GM12864 (cell line): ENCODE measurements at regions not wholly inside any gene's neighbourhood (a gene's known extent, or its start where the extent isn't known, plus 50 kb on each side); places are given as distances from the start of the nearest gene placed in this dataset.

Source experiments
- DNase-seq: peaks from one replicate; pipeline ENCODE4 v3.0.0-alpha.2; 2011; ENCODE audit warnings: low read depth
- H3K4me3 ChIP-seq: 2 replicates; pipeline ENCODE4 v1.5.1; 2011; ENCODE audit warnings: mild to moderate bottlenecking, low read depth, low read length, control low read depth
- TF ChIP-seq, protein P1 (sequence below): IDR thresholded peaks from 2 replicates; pipeline ENCODE4 v1.5.1; 2011; ENCODE audit warnings: low read depth, mild to moderate bottlenecking, moderate library complexity, low read length, control low read depth, inconsistent platforms; ENCODE audit errors: missing control alignments

DNA sequence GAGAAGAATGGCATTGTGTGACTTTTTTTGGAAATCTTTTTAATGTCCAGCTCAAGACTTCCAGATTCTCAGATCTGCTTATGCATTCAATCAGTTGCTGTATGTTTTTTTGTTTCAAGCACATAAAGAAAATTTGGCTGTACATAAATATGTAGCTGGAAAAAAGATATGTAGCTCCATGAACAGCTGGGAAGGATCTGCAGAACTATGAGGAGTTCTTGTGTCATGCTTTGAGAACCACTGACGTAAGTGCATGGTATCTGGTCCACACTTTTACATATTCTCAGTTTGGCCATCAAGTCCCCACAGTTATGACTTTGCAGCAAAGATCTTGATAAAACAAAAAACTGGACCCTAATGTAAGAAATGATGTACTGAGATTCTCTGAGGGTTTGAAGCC is 165.9 kb downstream of the KIT start:
- TF ChIP-seq, protein P1, sequence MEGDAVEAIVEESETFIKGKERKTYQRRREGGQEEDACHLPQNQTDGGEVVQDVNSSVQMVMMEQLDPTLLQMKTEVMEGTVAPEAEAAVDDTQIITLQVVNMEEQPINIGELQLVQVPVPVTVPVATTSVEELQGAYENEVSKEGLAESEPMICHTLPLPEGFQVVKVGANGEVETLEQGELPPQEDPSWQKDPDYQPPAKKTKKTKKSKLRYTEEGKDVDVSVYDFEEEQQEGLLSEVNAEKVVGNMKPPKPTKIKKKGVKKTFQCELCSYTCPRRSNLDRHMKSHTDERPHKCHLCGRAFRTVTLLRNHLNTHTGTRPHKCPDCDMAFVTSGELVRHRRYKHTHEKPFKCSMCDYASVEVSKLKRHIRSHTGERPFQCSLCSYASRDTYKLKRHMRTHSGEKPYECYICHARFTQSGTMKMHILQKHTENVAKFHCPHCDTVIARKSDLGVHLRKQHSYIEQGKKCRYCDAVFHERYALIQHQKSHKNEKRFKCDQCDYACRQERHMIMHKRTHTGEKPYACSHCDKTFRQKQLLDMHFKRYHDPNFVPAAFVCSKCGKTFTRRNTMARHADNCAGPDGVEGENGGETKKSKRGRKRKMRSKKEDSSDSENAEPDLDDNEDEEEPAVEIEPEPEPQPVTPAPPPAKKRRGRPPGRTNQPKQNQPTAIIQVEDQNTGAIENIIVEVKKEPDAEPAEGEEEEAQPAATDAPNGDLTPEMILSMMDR: no peak
- no peak overlapping the region for H3K4me3 ChIP-seq
- DNase-seq: no peak

DNA sequence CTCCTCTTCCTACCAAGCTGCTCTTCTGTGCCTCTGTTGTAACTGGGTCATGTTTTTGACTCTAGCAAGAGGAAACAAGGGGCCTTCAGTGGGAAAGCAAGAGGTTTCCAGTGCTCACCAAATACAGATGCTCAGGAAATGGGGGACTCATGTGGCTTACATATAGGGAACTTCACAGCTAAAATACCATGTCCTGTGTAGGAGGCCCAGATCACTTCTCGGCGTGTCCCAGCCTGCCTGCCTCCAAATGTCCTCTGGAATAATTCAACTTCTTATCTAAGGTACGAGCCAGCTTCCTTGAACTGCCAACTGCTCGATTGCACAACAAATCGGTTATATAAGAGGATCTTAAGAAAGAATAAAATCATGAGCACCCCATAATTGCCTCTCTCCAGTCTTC is 161.3 kb downstream of the KIT start:
- TF ChIP-seq, protein P1: no peak
- H3K4me3 ChIP-seq: no peak overlapping the region
- DNase-seq: no peak

DNA sequence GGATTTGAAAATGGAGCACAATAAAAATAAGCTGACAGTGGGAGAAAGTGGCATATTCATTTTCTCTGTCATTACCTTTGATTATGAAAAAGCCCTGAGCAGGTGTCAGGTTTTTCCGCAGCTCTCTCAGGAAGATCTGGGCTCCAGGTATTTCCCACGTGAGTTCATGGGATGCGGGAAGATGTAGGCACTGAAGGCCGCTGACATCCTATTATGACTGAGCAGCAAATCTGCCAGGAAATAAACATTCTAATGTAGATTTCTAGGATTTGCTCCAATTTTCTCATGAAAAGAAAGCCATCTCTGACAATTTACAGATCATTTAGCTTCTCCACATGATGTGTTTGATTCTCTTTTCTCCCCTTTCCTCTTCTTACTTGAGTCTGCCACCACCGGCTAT is 160.7 kb downstream of the KIT start:
- no peak overlapping the region for H3K4me3 ChIP-seq
- no peak for DNase-seq
- TF ChIP-seq, protein P1: no peak

DNA sequence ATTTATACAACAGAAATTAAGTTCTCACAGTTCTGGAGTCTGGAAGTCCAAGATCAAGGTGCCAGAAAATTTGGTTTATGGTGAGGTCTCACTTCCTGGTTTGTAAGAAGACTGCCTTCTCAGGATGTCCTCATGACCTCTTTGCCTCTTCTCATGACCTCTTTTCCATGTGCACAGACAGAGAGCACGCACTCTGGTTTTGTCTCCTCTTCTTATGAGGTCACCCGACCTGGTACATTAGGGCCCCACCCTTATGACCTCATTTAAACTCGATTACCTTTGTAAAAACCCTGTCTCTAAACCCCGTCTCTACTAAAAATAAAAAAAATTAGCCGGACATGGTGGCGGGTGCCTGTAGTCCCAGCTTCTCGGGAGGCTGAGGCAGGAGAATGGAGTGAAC is 155.9 kb downstream of the KIT start:
- TF ChIP-seq, protein P1: no peak
- H3K4me3 ChIP-seq: no peak overlapping the region
- no peak for DNase-seq

DNA sequence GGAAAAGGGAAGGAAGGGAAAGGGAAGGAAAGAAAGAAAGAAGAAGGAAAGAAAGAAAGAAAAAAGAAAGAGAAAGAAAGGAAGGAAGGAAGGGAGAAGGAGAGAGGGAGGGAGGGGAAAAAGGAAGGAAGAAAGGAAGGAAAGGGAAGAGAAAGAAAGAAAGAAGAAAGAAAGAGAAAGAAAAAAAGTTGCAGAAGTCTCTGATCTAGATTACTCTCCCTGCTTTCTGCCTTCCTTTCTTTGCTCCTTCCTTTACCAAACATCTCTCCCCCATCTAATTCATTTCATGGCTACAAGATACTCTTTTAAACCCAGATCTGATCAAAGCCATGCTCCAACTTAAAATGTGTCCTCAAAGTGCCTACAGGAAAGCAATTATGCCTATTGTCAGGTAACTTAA is 148.6 kb downstream of the KIT start:
- TF ChIP-seq, protein P1: no peak
- no peak for DNase-seq
- no peak overlapping the region for H3K4me3 ChIP-seq

DNA sequence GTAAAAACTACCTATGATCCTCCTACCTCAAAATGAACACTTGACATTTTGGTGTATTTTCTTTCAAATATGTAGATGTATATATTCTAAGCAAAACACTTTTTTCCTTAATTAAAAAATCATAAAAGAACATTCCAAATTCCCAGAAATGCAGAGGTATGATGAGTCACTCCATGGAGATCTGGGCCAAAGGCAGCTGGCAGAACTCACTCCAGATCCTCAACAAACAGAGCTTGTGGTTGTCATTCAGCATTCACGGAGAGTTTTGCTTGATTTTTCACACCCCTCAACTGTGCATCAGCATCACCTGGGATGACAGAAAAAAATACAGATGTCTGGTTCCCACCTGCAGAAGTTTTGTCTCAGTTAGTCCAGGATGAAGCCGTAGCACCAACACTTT is 144.6 kb downstream of the KIT start:
- DNase-seq: no peak
- TF ChIP-seq, protein P1: no peak

DNA sequence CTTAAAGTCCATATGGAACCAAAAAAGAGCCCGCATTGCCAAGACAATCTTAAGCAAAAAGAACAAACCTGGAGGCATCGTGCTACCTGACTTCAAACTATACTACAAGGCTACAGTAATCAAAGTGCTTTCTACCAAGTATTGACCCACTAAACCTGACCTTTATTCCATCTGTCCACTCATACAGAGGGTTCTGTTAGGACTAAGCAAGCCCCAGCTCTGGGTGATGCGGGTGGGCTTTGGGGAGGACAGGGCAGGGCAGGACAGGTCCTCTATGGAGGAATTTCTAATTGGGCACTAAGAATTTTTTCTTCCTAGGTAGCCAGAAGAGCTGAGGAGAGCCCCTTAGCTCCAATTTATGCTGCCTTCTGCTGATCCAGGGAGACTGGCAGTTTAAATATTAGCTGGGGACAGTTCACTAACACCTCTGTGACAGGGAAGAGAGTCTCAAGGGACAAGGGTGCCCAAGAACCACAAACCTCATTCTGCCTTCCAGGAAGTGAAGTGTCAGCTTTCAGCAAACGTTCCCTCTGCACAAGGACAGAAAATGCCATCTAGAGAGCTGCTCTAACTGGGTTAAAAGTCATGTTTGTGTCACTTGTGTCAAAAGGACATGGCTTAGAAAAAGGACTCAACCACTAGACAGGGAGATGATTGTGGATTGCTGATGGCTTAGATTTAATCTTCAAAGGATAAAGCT is 143.2 kb downstream of the KIT start:
- TF ChIP-seq, protein P1: no peak
- H3K4me3 ChIP-seq: no peak overlapping the region
- no peak for DNase-seq

More for the DNA sequence above, 144.6 kb downstream of the KIT start:
- H3K4me3 ChIP-seq: no peak overlapping the region
